NCI-H2171 treated with DMSO at 0.1 percent for 48 hours (cell line): ENCODE measurements at regions not wholly inside any gene's neighbourhood (a gene's known extent, or its start where the extent isn't known, plus 50 kb on each side); places are given as distances from the start of the nearest gene placed in this dataset.

Experiments used
- DNase-seq: peaks from one replicate; lab custom pipeline; 2025; lab: John Stamatoyannopoulos, UW

DNA sequence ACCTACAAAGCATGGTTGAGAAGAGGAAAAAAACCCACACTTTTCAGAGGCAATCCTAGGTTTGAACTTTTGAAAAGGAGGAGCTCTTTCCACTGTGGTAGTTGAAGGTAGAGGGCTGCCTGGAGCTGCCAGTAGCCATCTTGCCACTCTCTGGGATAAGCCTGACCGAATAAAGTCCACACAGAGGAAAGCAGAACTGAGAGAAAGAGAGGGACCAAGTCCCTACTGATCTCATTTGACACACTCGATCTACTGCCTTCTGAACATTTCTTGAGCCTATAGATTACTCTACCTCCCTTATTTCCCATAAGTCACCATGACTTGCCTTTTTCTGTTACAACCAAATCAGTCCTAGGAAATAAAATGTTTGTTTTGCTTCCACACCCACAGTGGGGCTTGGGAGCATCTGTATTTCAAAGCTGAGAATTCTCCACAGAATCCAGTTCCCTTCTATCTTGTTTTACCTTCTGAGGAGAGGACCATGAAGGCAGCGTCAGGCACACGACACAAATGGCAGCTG lies 147.0 kb upstream of the PTPRK start:
- no peak for DNase-seq

DNA sequence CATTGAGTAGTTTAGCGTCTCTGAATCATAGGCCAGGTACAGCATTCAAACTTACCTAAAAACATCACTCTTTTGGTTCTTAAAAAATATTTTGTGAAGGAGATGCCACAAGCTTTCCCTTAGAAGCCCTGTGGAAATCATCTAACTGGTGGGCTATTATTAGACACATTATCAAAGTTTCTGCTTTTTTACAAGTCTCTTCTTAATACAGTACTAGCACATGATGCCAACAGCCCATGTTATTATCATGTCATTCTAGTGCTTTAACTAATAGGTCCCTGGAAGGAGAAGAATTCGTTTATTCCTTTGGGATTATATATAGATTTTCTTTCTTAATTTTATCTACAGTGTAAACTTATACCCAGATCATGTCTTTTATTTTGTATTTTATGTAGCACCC lies 146.0 kb upstream of the PTPRK start:
- no peak for DNase-seq

DNA sequence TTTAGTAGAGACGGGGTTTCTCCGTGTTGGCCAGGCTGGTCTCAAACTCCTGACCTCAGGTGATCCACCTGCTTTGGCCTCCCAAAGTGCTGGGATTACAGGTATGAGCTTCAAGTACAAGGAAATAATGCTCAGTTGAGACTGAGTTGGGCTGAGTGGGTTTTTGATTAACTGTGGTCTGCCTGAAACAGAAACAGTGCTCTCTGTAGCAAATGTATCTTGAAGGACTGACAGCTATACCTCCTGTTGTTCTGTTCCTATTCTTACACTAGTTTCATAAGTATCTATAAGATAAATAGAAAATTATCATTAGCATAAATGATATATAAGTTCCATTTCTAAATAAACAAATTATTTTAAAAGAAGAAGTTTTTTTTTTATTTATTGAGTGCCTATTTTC lies 142.8 kb upstream of the PTPRK start:
- no peak for DNase-seq

DNA sequence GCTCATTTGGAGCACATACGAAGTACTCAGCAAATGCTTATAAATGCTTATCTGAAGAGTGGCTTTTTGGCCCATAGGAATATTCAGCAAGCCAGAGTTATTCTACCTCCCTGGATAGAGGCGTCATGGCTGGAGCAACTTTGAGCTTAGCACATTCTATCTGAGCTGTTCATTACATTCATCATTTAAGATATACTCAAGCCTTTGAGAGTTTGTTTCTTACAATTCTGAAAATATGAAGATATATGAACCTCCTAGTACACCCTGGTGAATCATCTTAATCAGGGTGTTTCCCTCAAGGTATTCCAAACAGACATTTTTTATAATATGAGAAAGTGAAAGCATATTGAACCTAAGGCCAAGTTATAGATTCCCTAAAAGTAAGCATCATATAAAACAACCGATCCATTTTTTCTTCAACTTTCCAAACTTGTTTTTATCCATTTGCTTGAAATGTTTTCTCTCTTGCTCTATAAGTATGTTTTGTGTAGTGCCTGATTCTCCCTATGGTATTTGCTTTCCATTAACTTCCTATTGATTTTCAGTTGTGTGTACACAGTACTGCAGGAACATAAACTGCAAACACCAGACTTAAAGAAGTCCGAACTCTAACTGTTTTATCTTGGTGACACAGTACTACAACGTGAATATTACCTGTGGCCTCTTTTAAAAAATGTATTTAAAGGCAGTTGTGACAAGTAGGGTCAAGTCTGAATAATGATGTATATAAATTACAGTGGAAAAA lies 139.7 kb upstream of the PTPRK start:
- DNase-seq = no peak

DNA sequence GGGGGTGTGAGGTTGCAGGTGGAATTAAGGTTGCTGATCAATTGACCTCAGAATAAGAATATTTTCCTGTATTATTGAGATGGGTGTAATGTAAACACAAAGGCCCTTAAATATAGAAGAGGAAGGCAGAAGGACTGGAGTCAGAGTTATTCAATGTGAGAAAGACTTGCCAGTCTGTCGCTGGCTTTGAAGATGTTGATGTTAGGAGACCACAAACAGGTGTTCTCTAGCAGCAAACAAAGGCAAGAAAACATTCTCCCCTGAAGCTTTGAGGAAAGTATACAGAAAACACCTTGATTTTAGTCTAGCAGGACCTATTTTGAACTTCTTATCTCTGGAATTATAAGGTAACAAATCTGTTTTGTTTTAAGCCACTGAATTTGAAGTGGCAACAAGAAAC lies 138.9 kb upstream of the PTPRK start:
- DNase-seq = no peak

DNA sequence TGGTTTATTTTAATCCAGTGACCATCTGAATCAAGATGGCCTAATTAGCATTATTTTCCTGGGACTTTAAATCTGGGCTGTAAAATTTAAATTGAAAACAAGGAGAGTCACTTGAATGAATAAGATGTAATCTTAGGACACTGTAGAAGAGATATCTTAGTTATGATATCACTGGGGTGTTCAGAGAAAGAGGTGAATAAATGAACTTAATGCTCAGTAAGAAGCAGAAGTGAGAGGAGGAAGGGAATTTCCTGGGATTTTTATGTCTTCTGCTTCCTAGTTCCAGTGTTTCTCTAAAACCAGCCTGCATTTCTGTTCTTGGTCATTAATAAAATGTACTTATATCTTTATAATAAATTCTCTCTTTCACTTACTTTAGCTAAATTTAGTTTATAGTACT lies 136.8 kb upstream of the PTPRK start:
- DNase-seq = no peak

DNA sequence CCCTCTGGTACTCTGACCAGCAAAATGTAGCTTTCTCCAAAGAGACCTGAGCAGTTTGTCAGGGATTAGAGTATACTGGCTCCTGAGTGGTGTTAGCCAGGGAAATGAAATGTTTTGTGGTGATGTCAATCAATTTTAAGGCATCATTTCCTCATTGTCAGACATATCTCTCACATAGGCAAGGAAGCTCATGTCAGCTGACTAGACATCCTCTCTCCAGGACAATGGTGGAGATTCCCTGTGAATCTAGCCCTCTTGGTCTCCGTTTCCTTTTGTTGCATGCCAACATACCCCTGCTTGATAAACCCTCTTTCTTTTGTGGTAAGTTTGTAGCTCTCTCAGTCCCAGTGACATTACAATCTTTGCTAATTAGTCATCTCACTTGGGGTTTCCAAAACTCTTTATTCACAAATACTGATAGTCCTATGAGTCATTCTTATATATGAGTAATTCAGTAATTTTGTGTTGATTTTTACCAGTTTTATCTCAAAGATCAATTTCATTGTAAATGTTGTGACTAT lies 135.6 kb upstream of the PTPRK start:
- no peak for DNase-seq

DNA sequence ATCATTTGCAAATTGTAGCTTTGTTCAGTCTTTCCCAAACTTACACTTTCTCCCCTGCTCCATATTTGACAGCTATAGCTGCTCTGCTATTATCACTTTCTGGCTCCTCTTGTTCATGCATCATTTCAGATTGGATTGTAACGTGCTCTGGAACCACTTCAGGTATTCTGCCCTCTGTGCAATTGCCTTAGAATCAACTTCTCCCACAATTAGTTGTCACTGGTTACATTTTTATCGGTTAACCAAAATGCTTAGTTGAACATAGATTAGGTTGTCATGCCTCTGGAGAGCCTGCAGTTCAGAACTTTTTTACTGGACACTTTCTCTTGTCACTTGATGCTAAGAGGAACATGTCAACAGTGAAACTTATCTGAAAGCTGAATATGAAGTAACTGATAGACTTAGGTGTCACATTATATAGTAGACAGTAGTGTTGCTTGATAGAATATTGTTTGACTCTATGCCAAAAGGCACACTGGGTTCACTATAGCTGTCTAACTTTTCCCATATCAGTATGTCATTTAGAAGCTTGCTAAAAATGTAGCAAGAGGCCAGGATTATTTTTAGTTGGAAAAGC lies 127.7 kb upstream of the PTPRK start:
- no peak for DNase-seq

DNA sequence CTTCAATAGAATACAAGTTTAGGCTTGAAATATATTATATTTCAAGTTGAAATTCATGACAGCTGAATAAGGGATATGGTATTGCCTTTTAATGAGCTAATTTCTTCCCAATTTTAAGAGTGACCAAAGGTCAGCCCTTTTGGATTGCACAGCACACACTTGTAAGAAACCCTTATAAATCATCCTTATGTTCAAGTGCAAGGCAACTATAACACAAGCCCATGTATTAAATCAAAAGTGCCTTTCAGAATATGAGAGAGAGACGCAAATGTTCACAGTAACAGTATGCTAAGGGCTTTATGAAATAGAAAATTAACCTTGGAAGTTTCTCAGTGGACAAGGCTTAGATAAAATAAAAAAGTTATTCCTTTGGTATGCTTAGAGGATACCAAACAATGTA lies 121.7 kb upstream of the PTPRK start:
- no peak for DNase-seq

DNA sequence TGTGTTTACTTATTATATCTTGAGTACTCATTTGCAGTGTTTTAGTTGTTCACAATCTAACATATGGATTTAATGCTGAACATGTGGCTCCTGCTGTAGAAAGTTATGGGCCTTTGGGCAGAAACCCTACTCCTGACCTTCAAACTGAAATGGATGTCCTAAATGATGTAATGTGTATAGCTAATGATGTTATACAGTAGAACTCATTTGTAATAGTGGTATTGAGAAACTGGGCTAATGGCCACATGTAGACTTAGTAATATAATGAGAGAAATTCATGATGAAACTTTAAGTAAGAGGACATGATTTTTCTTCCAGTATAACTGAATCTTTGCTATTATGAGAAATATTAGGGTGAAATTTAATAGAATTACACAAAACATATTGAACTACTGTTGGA lies 121.3 kb upstream of the PTPRK start:
- no peak for DNase-seq

DNA sequence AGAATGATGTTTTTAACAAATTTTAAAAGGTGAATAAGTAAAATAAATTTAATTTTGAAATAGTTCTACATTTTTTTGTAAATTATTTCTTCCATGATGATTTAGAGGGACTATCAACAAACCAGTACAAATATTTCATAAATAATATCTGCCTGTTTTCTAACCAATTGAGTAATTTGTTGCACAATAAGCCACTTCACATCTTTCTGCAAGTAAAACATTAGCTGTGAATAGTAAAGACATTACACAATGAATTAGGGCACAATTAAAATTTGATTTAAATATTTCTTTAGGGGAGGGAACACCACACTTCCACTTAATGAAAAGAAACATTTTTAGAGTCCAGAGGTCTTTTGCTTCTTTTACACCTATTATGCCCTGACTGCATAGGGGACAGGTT lies 118.4 kb upstream of the PTPRK start:
- DNase-seq = no peak

DNA sequence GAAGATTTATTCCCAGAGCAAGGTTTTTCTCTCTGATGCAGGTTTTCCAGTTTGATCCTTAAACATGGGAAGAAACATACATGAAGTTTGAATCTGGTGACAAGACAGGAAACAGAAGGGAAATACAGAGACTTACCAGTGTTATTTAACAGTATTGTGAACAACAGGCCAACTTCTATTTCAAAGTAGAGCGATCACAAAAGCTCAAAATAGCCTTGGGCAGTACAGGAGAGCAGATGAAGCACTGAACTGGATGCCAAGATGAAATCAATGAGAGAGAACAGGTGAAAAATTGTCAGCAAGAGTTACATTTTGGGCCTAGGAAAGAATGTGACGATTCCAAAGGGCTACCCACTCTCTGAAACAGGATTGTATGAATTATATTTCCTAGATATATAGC lies 114.8 kb upstream of the PTPRK start:
- no peak for DNase-seq

DNA sequence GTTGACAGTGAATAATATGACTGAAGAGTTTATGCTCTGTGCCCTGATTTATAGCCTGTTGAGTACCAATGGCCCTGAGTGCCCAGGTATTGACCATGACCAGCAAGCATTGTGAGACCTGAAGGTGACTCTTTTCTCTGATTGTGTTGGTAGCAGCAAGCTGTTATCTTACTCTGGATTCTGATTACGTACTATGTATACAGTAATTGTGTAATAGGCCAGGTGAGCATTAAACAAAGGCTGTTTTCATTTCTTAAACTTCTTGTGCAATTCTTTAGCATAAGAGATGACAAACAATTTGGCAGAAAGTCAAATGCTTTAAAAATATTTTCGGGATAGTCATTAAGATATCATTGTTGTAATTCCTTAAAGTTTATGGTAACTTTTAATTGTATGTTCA lies 111.7 kb upstream of the PTPRK start:
- DNase-seq = no peak

DNA sequence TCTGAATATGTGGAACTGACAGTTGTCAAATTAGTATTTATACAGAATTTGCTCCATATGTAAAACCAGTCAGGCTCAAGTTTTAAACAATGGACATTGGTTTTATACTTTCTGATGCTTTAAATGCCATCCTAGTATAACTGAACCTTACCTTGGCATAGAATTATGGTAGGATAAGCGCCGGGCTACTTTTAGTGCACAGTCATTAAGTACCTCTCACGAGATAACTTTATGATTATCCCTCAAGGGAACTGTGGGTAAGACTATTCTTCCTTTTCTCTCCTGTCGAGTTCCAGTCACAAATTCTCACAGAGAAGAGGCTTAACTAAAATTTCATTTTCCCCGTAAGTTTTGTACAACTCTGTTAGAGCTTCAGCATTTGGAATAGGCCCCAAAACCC lies 110.6 kb upstream of the PTPRK start:
- DNase-seq = no peak

DNA sequence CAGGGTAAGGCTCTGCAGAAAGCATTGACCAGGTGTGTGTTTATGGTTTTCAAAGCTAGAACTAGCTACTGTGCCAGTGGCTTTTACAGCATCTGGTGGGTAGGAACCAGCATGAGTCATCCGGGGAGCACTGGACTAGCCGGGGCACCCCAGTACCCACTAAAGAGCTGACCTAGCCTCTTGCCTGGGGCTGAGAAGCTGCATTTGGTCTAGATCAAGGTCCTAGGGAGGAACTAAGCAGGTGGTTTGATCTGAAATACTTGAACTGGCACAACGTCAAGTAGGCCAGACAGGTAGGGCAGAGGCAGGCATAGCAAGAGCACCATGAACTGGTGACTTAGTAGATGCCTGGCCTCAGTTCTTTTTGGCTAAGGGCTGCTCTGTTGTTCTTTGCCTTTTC lies 109.8 kb upstream of the PTPRK start:
- no peak for DNase-seq

DNA sequence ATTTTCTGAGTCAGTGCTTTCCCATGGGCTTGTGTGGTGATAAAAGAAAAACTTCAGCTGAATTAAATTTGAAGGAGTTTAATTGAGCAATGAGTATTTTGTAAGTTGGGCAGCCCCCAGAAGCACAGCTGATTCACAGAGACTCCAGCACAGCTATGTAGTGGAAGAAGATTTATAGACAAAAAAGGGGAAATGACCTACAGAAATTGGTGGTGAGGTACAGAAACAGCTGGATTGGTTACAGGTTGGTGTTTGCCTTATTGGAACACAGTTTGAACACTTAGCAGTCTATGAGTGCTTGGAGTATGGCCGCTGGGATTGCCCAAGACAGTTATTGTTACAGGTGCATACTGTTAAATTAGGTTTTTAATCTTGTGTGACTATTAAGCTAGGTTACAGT lies 96.9 kb upstream of the PTPRK start:
- DNase-seq = no peak

DNA sequence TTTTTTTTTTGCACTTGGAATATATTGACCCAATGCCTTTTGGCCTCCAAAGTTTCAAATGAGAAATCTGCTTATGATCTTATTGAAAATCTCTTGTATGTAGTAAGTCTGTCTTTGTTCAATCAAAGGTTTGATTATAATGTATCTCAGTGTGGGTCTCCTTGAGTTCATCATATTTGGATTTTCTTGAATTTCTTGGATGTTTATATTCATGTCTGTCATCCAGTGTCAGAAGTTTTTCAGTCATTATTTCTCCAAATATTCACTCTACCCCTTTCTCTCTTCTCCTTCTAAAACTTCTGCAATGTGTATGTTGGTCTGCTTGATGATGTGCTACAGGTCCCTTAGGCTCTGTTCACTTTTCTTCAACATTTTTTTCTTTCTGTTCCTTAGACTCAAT lies 95.9 kb upstream of the PTPRK start:
- no peak for DNase-seq

DNA sequence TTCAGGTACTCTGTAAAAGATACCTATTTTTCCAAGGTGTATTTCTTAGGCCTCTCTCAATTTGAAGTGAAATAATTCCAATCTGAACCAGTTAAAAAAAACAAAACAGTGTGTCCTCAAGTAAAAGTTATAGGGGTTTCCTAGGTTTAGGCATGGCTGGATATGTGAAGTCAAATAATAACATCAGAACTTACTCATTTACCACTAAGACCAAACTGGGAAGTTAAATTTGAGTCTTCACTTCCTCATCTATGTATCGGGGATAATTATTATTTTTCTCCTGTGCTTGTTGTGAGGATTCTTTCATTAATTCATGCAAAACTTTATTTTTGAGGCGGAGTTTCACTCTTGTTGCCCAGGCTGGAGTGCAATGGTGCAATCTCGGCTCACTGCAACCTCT lies 86.2 kb upstream of the PTPRK start:
- DNase-seq = no peak

DNA sequence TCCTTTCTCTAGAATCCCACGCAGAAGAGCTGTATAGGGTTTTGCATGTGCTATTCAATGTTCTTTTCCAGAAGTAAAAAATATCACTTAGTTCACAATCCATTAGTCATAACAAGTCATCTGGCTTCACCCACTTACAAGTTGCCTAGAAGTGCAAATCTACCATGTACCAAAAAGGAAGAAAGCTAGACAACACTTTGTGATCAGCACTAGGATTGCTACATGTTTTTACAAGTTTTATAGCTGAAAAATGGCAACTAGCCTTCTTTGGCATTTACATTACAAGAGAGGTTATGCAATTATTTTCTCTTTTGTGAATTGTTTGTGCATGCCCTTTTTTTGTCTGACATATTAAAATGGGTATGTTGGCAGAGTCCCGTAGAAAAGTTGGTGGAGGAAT lies 85.6 kb upstream of the PTPRK start:
- no peak for DNase-seq

DNA sequence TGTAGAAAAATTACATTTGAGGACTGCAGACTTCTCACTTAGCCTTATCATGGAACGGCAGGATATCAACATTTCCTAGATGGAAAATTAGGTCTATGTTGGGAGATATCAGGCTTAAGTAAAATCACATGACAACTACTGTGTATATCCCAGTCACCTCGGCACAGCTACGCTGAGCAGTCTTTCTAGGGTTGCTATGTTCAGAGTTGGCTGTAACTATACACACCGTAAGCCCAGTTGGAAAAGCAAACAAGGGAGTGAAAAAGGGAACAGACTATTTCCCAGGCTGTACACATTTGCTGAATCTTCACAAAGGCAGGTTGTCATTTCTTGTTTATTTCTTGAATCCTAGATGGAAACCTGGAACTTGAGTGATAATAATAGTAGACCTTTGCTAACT lies 80.7 kb upstream of the PTPRK start:
- peak; percentile 58 for DNase-seq

DNA sequence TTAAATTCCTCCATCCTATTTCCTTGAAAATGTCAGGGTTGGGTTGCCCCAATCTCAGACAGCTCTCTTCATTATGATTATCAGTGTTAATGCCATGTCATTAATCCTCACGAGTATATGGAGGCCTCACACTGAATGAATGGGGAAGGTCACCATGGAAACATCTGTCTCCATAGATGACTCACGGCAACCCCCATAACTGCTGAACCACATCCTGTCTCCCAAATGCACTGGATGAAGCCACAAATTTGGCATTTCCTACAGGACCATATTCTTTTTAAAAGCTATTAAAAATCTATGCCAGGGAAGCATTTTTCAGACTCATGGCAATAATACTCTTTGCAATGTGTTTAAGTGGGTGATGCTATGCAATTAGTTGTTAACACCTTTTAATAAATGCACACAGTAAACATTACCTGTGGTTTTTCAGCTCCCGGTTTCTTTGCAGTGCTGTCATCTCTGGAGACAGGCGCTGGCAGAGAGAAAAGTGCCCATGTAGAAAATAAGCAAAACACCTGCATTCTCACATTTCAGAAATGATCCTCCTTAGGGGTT lies 80.1 kb upstream of the PTPRK start:
- peak; percentile 60 for DNase-seq

DNA sequence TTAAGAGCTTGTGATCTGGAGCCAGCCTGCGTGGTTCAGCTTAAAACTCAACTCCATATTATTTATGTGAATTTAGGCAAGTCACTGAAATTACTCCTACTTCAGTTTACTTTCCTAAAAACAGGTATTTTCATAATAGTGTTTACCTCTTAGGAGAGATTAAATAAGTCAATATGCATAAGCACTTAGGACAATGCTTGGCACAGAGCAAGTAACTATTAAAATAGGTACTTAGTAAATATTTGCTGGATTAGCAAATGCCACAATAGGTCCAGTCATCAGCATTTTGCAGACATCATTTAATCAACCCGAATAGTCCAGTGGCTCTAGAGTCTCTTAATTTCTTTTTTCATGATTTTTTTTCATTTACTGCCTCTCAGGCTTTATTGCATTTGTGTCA lies 78.6 kb upstream of the PTPRK start:
- DNase-seq = no peak

DNA sequence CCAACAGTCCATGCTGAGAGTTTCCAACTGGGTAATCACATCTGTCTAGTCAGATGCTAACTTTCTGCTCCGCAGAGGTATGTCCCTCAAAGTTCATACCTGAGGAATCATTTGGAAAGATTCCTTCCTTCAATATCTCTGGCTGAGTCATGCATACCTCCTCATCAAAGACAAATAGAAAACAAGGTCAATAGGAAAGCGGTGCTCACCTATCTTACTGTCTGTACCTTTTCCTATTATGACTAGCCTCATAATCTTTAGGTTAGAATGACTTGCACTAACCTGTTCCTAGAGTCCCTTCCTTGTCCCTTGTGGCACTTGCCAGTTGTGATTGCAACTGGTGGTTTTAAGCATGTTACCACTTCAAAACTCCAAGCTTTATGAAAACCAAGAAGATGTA lies 78.2 kb upstream of the PTPRK start:
- no peak for DNase-seq

DNA sequence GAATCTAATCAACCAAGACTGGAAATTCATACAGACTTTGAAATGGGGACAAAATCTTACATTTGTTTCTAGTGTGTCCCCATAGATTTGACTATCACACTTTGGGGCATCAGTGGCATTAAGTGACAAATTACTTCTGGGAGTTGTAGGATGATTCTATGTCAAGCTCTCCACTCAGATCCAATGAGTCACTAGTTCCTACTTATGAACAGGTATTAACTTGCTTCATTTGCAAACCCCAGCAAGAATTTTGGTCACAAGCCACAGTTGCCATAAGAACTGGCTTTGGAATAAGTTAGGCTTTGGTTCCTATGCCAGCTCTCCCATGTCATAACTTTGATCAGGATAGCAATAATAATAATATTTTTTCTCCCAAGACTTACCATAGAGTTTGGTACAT lies 77.6 kb upstream of the PTPRK start:
- DNase-seq = no peak
